HL-60 (cell line): ENCODE measurements at regions not wholly inside any gene's neighbourhood (a gene's known extent, or its start where the extent isn't known, plus 50 kb on each side); places are given as distances from the start of the nearest gene placed in this dataset.

Source experiments
- DNase-seq, 2 experiments: peaks; one replicate each; pipeline ENCODE4 v3.0.0-alpha.2; 2010 to 2020; ENCODE audit warnings: low read depth in 1 of 2, low spot score in 1 of 2
- H3K27ac ChIP-seq: fragments of 250-450 bp; sonication (Bioruptor Pico); replicated peaks from 2 replicates; pipeline ENCODE4 v1.5.1; 2020; ENCODE audit warnings: mild to moderate bottlenecking, moderate library complexity
- H3K27me3 ChIP-seq: fragments of 250-450 bp; sonication (Bioruptor Pico); 2 replicates; pipeline ENCODE4 v1.5.1; 2021; ENCODE audit warnings: mild to moderate bottlenecking, moderate library complexity; ENCODE audit not compliant: insufficient read depth, poor library complexity, severe bottlenecking
- H3K4me3 ChIP-seq: replicated peaks from 2 replicates; pipeline ENCODE4 v1.5.1; 2011; ENCODE audit warnings: mild to moderate bottlenecking, control low read depth, low read length; ENCODE audit not compliant: insufficient read depth
- GABPA ChIP-seq: IDR thresholded peaks from 2 replicates; pipeline ENCODE4 v1.6.1; 2012; ENCODE audit warnings: low read depth
- POLR2AphosphoS5 ChIP-seq: IDR thresholded peaks from 2 replicates; pipeline ENCODE4 v1.6.1; 2012; ENCODE audit warnings: low read depth
- SPI1 ChIP-seq: IDR thresholded peaks from 2 replicates; pipeline ENCODE4 v1.6.1; 2012; ENCODE audit warnings: low read depth, mild to moderate bottlenecking, borderline replicate concordance
- TF ChIP-seq, protein P1 (sequence below): IDR thresholded peaks from 2 replicates; pipeline ENCODE4 v1.6.1; 2012; ENCODE audit warnings: low read depth; ENCODE audit not compliant: insufficient replicate concordance
- TF ChIP-seq, protein P2 (sequence below): IDR thresholded peaks from one replicate; pipeline ENCODE4 v1.5.1; 2011; ENCODE audit warnings: low read length, control low read depth, inconsistent platforms; ENCODE audit not compliant: insufficient read depth

DNA sequence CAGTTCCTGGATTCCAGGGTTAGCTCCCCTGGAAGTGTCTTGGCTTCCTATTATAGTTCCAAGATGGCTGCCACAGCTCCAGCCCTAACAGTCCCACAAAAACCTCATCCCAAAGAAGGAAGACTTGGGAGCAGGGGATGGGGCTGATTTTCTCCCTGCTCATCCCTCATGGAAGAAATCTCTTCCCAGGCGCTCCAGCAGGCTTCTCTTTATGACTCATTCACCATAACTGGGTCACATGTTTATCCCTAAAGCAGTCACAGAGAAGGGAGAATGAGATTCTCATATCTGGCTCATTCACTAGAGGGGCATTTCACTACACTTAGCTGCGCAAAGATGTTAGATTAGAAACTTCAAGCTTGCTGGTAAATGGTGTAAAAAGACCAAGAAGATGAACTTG is 206.5 kb upstream of the IRX3 start:
- H3K4me3 ChIP-seq = no peak overlapping the region
- TF ChIP-seq SPI1 (no peak), GABPA (no peak), POLR2AphosphoS5 (no peak)
- TF ChIP-seq, protein P1, sequence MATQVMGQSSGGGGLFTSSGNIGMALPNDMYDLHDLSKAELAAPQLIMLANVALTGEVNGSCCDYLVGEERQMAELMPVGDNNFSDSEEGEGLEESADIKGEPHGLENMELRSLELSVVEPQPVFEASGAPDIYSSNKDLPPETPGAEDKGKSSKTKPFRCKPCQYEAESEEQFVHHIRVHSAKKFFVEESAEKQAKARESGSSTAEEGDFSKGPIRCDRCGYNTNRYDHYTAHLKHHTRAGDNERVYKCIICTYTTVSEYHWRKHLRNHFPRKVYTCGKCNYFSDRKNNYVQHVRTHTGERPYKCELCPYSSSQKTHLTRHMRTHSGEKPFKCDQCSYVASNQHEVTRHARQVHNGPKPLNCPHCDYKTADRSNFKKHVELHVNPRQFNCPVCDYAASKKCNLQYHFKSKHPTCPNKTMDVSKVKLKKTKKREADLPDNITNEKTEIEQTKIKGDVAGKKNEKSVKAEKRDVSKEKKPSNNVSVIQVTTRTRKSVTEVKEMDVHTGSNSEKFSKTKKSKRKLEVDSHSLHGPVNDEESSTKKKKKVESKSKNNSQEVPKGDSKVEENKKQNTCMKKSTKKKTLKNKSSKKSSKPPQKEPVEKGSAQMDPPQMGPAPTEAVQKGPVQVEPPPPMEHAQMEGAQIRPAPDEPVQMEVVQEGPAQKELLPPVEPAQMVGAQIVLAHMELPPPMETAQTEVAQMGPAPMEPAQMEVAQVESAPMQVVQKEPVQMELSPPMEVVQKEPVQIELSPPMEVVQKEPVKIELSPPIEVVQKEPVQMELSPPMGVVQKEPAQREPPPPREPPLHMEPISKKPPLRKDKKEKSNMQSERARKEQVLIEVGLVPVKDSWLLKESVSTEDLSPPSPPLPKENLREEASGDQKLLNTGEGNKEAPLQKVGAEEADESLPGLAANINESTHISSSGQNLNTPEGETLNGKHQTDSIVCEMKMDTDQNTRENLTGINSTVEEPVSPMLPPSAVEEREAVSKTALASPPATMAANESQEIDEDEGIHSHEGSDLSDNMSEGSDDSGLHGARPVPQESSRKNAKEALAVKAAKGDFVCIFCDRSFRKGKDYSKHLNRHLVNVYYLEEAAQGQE = no peak
- TF ChIP-seq, protein P2, sequence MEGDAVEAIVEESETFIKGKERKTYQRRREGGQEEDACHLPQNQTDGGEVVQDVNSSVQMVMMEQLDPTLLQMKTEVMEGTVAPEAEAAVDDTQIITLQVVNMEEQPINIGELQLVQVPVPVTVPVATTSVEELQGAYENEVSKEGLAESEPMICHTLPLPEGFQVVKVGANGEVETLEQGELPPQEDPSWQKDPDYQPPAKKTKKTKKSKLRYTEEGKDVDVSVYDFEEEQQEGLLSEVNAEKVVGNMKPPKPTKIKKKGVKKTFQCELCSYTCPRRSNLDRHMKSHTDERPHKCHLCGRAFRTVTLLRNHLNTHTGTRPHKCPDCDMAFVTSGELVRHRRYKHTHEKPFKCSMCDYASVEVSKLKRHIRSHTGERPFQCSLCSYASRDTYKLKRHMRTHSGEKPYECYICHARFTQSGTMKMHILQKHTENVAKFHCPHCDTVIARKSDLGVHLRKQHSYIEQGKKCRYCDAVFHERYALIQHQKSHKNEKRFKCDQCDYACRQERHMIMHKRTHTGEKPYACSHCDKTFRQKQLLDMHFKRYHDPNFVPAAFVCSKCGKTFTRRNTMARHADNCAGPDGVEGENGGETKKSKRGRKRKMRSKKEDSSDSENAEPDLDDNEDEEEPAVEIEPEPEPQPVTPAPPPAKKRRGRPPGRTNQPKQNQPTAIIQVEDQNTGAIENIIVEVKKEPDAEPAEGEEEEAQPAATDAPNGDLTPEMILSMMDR = no peak
- no peak overlapping the region for H3K27ac ChIP-seq
- H3K27me3 ChIP-seq = no peaks in the 10 kb centered on the region
- no peak for DNase-seq

DNA sequence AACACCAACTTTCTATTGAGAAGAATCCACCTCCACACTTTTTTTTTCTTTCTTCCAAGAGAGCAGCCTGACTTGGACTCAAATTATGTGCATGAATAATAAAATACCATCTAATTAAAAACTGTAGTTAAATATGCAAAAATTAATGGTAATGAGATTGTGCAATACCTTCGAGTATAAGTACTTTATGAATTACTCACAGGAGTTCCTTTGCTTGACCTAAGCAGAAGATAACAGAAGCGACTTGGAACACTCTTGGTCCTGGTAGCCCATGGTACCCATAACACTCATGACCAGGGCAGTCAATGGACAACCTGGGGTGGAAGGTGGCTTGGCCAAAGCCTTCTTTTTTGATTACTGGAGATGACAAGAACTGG is 203.5 kb upstream of the IRX3 start:
- DNase-seq = no peak
- H3K27ac ChIP-seq = no peak overlapping the region
- H3K4me3 ChIP-seq = no peak overlapping the region
- TF ChIP-seq SPI1 (no peak), POLR2AphosphoS5 (no peak), GABPA (no peak)
- TF ChIP-seq, protein P1 = no peak
- TF ChIP-seq, protein P2 = no peak
- H3K27me3 ChIP-seq = no peaks in the 10 kb centered on the region

DNA sequence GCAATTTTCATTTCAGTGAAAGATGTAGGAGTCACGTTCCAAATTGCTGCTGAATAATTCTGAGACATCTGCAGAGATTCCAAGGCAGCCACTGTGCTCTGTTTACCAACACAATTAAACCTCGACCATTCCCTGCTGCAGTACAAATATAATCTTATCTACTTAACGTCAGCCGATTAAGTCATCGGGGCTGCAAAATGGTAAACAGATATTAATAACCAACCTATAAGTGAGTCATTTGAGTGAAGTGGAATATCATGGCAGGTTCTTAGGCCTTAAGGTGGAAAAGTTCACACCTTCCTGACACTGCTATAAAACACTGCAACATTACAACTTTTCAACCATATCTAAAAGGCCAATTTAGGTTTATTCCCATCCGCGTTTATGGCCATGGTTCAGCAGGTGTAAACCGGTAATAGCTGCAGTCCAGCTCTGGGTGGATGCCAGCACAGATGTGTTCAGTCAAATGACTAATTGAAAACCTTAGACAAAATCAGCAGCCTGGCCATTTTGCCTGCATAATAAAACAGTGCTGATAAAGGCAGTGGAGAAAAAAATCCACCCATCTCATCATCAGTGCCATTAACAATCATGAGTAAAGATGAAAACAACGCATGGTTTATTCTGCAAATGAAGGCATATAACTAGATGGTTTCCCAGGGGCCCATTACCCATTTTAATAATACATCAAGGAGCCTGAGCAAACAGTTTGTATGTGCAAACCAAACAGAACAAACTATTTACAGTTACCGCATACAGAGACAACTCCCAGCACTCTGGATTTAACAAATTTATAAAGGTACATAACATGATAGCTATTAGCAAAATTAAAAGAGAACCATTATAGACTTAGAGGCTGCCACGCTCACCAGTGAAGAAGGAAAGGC is 202.9 kb upstream of the IRX3 start:
- DNase-seq = no peak
- Histone ChIP-seq H3K27me3 (no peaks in the 10 kb centered on the region), H3K4me3 (no peak overlapping the region), H3K27ac (no peak overlapping the region)
- TF ChIP-seq, protein P2 = no peak
- TF ChIP-seq SPI1 = no peak
- no peak for TF ChIP-seq POLR2AphosphoS5
- TF ChIP-seq, protein P1 = no peak
- TF ChIP-seq GABPA = no peak
